ENCODE measurements at regions not wholly inside any gene's neighbourhood (a gene's known extent, or its start where the extent isn't known, plus 50 kb on each side); places are given as distances from the start of the nearest gene placed in this dataset.

- TF ChIP-seq POU6F1 (CRISPR knock-in tag; IDR thresholded peaks at IDR 0.05; ENCODE audit: borderline replicate concordance, low read depth) (no peak), ZFP30 (CRISPR knock-in tag; IDR thresholded peaks at IDR 0.05) (no peak), PPARA (CRISPR knock-in tag; IDR thresholded peaks at IDR 0.05; ENCODE audit: borderline replicate concordance) (no peak), ZNF8 (CRISPR knock-in tag; IDR thresholded peaks at IDR 0.05) (no peak), ZNF565 (CRISPR knock-in tag; conservative IDR thresholded peaks at IDR 0.05; ENCODE audit: low read depth) (no peak), BACH2 (CRISPR knock-in tag; IDR thresholded peaks at IDR 0.05; ENCODE audit: borderline replicate concordance) (no peak), CSDC2 (CRISPR knock-in tag; IDR thresholded peaks at IDR 0.05) (no peak), ARNTL (CRISPR knock-in tag; IDR thresholded peaks at IDR 0.05; ENCODE audit: borderline replicate concordance, low read depth) (no peak), TCF4 (CRISPR knock-in tag; IDR thresholded peaks at IDR 0.05; ENCODE audit: borderline replicate concordance) (no peak), ZNF70 (CRISPR knock-in tag; IDR thresholded peaks at IDR 0.05) (no peak), ESRRG (CRISPR knock-in tag; IDR thresholded peaks at IDR 0.05) (no peak), ZC3H10 (CRISPR knock-in tag; IDR thresholded peaks at IDR 0.05) (no peak), ZFP3 (CRISPR knock-in tag; IDR thresholded peaks at IDR 0.05) (no peak), SNAI2 (CRISPR knock-in tag; IDR thresholded peaks at IDR 0.05) (no peak), RARB (CRISPR knock-in tag; IDR thresholded peaks at IDR 0.05) (no peak), PATZ1 (CRISPR knock-in tag; IDR thresholded peaks at IDR 0.05; ENCODE audit: borderline replicate concordance) (no peak)
- TF ChIP-seq, protein P1, sequence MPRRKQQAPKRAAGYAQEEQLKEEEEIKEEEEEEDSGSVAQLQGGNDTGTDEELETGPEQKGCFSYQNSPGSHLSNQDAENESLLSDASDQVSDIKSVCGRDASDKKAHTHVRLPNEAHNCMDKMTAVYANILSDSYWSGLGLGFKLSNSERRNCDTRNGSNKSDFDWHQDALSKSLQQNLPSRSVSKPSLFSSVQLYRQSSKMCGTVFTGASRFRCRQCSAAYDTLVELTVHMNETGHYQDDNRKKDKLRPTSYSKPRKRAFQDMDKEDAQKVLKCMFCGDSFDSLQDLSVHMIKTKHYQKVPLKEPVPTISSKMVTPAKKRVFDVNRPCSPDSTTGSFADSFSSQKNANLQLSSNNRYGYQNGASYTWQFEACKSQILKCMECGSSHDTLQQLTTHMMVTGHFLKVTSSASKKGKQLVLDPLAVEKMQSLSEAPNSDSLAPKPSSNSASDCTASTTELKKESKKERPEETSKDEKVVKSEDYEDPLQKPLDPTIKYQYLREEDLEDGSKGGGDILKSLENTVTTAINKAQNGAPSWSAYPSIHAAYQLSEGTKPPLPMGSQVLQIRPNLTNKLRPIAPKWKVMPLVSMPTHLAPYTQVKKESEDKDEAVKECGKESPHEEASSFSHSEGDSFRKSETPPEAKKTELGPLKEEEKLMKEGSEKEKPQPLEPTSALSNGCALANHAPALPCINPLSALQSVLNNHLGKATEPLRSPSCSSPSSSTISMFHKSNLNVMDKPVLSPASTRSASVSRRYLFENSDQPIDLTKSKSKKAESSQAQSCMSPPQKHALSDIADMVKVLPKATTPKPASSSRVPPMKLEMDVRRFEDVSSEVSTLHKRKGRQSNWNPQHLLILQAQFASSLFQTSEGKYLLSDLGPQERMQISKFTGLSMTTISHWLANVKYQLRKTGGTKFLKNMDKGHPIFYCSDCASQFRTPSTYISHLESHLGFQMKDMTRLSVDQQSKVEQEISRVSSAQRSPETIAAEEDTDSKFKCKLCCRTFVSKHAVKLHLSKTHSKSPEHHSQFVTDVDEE (CRISPR knock-in tag; IDR thresholded peaks at IDR 0.05) = no peak
- TF ChIP-seq, protein P2, sequence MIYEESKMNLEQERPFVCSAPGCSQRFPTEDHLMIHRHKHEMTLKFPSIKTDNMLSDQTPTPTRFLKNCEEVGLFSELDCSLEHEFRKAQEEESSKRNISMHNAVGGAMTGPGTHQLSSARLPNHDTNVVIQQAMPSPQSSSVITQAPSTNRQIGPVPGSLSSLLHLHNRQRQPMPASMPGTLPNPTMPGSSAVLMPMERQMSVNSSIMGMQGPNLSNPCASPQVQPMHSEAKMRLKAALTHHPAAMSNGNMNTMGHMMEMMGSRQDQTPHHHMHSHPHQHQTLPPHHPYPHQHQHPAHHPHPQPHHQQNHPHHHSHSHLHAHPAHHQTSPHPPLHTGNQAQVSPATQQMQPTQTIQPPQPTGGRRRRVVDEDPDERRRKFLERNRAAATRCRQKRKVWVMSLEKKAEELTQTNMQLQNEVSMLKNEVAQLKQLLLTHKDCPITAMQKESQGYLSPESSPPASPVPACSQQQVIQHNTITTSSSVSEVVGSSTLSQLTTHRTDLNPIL (CRISPR knock-in tag; IDR thresholded peaks at IDR 0.05; ENCODE audit: low read depth) = no peak
- ATAC-seq = no peak
Observed at GRCh38 chr15:96553006-96553405, 222.5 kb downstream of the NR2F2 start.

GRCh38 chr15:96553451-96553850 is 223.0 kb downstream of the NR2F2 start:
- TF ChIP-seq RARB (CRISPR knock-in tag; IDR thresholded peaks at IDR 0.05) (no peak), CSRNP3 (CRISPR knock-in tag; IDR thresholded peaks at IDR 0.05) (no peak), POU6F1 (CRISPR knock-in tag; IDR thresholded peaks at IDR 0.05; ENCODE audit: borderline replicate concordance, low read depth) (no peak), PPARA (CRISPR knock-in tag; IDR thresholded peaks at IDR 0.05; ENCODE audit: borderline replicate concordance) (no peak), ESRRG (CRISPR knock-in tag; IDR thresholded peaks at IDR 0.05) (no peak), CSDC2 (CRISPR knock-in tag; IDR thresholded peaks at IDR 0.05) (no peak), TCF4 (CRISPR knock-in tag; IDR thresholded peaks at IDR 0.05; ENCODE audit: borderline replicate concordance) (no peak)
- ATAC-seq = no peak

DNA sequence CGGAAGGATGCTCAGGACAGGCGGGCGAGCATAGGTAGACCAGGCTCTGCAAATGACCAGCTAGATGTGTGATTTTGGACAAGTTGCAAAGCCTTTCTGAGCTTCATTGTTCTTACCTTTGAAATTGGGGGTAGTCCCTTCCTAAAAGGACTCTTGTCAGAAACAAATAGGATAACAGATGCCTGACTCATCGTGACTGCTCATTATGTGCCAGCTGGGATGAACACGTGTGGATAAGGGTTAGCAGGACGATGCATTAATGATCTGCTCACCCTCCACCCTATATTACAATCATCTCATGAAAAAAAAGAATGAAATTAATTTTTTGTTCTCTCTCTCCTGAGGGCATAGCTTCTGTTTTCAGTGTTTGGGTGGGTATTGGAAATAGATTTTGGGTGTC is 223.4 kb downstream of the NR2F2 start:
- TF ChIP-seq GLIS3 (CRISPR knock-in tag; IDR thresholded peaks at IDR 0.05) (no peak), BACH2 (CRISPR knock-in tag; IDR thresholded peaks at IDR 0.05; ENCODE audit: borderline replicate concordance) (no peak), POU6F1 (CRISPR knock-in tag; IDR thresholded peaks at IDR 0.05; ENCODE audit: borderline replicate concordance, low read depth) (no peak), CSDC2 (CRISPR knock-in tag; IDR thresholded peaks at IDR 0.05) (no peak), TCF4 (CRISPR knock-in tag; IDR thresholded peaks at IDR 0.05; ENCODE audit: borderline replicate concordance) (no peak), ZFP30 (CRISPR knock-in tag; IDR thresholded peaks at IDR 0.05) (no peak)
- ATAC-seq = no peak

Measured in SK-N-SH treated with all-trans-retinoic acid at 6 μM for 48 hours (cell line).